HG03520 (cell line): ENCODE measurements at regions not wholly inside any gene's neighbourhood (a gene's known extent, or its start where the extent isn't known, plus 50 kb on each side); places are given as distances from the start of the nearest gene placed in this dataset.
"Not testable (repeated sequence)": the region's sequence is repeated elsewhere in the genome, so short reads cannot be mapped to it uniquely, and the experiment has no call there.

Experiments
- ATAC-seq: cut with Tn5 transposase; IDR thresholded peaks from one replicate; pipeline ENCODE4 v1.9.1; 2021; ENCODE audit warnings: mild to moderate bottlenecking, moderate library complexity; ENCODE audit not compliant: unreplicated experiment

GRCh38 chr11:23797624-23798419 is 699.0 kb upstream of the LUZP2 start:
- no peak for ATAC-seq

GRCh38 chr11:23834306-23834705 is 662.5 kb upstream of the LUZP2 start:
- not testable (repeated sequence) for ATAC-seq

GRCh38 chr11:23836981-23837380 is 659.9 kb upstream of the LUZP2 start:
- ATAC-seq: no peak

GRCh38 chr11:23840872-23841271 is 656.0 kb upstream of the LUZP2 start:
- no peak for ATAC-seq

GRCh38 chr11:23846902-23847422 is 649.9 kb upstream of the LUZP2 start:
- no peak for ATAC-seq

- no peak for ATAC-seq
Observed at GRCh38 chr11:23851216-23851615, 645.6 kb upstream of the LUZP2 start.

- ATAC-seq: no peak
Observed at GRCh38 chr11:23856654-23857053, 640.2 kb upstream of the LUZP2 start.

- no peak for ATAC-seq
Observed at GRCh38 chr11:23859087-23859486, 637.8 kb upstream of the LUZP2 start.

- ATAC-seq: no peak
Observed at GRCh38 chr11:23861615-23862014, 635.2 kb upstream of the LUZP2 start.

GRCh38 chr11:23865341-23865975 is 631.4 kb upstream of the LUZP2 start:
- ATAC-seq: no peak

- no peak for ATAC-seq
Observed at GRCh38 chr11:23866641-23867040, 630.2 kb upstream of the LUZP2 start.

- ATAC-seq: no peak
Observed at GRCh38 chr11:23869671-23870070, 627.2 kb upstream of the LUZP2 start.

GRCh38 chr11:23873406-23873805 is 623.4 kb upstream of the LUZP2 start:
- ATAC-seq: no peak

- no peak for ATAC-seq
Observed at GRCh38 chr11:23875176-23875850, 621.5 kb upstream of the LUZP2 start.

GRCh38 chr11:23883426-23884048 is 613.3 kb upstream of the LUZP2 start:
- ATAC-seq: not testable (repeated sequence)

GRCh38 chr11:23884341-23884740 is 612.5 kb upstream of the LUZP2 start:
- no peak for ATAC-seq

- ATAC-seq: no peak
Observed at GRCh38 chr11:23885801-23886200, 611.1 kb upstream of the LUZP2 start.

GRCh38 chr11:23887122-23887521 is 609.7 kb upstream of the LUZP2 start:
- not testable (repeated sequence) for ATAC-seq

GRCh38 chr11:23893126-23893525 is 603.7 kb upstream of the LUZP2 start:
- ATAC-seq: no peak

- no peak for ATAC-seq
Observed at GRCh38 chr11:23897453-23898286, 599.2 kb upstream of the LUZP2 start.
